IPS DF 4.7 (cell line): ENCODE measurements at regions not wholly inside any gene's neighbourhood (a gene's known extent, or its start where the extent isn't known, plus 50 kb on each side); places are given as distances from the start of the nearest gene placed in this dataset.

ENCODE experiments used
- DNase-seq: peaks from one replicate; pipeline ENCODE4 v3.0.0-alpha.2; 2013; ENCODE audit warnings: low spot score; ENCODE audit errors: extremely low read depth

GRCh38 chr2:226220511-226220910 is 579.1 kb downstream of the IRS1 start:
- no peak for DNase-seq

DNA sequence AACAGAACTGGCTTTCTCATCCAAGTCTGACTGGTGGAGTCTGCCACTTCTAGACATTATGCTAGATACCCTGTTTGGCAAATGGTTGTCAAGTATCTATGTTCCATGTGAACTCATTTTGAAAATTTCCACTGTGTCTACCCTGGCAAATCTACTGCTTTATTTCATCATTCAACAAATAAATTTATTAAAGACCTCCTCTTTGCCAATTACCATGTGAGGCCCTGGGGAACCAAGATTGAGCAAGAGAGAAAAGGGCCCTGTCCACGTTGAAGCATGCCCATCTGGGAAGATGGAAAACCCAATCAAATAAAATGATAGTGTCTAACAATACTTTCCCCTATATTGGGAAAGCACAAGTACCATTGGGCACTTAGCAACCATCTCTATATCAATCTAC is 582.4 kb downstream of the IRS1 start:
- no peak for DNase-seq

DNA sequence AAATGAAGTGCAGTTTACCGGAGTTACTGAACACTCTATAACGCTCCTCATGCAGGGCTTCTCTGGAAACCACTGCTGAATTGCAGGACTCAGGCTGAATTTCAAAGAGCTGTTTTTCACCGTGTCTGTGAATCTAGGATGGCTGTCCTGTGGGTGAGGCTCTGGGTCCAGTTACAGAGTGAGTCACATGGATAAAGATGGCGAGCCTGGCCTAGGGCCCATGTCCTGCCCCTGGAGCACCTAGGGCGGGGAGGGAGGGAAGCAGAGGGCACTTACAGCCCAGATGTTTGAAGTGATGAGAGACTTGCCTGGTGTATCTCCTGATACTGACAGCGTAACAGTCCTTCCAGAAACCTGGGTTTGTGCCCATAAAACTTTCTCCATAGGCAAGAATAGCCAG is 583.0 kb downstream of the IRS1 start:
- DNase-seq: no peak

GRCh38 chr2:226215902-226216503 is 583.6 kb downstream of the IRS1 start:
- DNase-seq: peak; percentile 71

- DNase-seq: no peak
Measured at GRCh38 chr2:226213717-226214116, 585.9 kb downstream of the IRS1 start.

GRCh38 chr2:226211439-226211838 is 588.2 kb downstream of the IRS1 start:
- DNase-seq: no peak

DNA sequence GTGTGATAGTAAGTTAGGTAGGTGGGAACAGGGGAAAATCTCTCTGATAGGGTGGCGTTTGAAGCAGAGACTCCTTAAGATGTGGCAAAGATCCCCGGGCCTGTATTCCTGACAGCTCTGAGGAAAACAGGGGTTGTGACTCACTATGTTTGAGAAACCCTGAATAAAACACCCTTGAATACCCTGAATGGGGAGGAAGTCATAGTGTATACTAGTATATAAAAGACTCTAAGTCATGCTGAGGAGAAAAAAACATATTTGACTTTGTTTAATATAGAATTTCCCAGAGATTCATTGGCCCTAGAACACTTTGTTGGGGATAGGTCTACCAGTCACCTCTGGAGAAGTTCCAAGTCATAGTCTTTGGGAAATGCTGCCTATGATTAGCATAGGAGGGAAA is 590.9 kb downstream of the IRS1 start:
- no peak for DNase-seq

GRCh38 chr2:226207671-226208070 is 591.9 kb downstream of the IRS1 start:
- DNase-seq: no peak

DNA sequence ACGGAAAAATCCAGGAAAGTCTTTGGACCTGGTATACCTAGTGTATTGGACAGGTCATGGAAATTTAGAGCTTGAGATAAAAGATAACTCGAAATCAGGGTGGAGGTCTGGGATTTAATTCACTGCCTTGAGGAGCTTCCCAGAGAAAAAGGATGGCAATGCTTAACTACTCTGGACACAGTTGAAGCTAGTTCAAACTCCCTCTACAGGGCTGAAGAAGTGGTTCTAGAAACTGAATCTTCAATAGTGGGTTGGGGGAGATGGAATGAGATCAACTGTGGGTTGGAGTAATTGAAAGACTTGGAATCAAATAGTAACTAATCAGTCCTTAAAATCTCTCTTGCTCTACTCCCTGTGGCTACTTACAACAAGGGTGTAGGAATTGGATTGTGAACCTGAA is 600.1 kb downstream of the IRS1 start:
- DNase-seq: no peak

DNA sequence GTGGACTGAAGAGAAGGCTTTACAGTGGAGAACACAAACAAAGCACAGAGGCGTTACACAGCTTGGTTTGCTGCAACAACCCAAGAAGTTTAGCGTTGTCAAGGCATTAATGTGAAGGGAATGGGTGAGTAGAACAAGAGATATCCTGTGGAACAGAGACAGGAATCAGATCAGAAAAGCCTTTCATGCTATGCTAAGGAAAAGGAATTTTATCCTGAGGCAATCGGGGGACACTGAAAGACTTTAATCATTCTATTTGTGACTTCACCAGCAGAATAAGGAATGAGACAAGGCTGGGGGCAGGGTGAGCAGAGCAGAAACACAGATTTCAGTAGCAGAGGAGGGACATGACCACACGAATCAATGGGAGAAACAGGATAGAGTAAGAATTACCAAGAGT is 600.7 kb downstream of the IRS1 start:
- no peak for DNase-seq

DNA sequence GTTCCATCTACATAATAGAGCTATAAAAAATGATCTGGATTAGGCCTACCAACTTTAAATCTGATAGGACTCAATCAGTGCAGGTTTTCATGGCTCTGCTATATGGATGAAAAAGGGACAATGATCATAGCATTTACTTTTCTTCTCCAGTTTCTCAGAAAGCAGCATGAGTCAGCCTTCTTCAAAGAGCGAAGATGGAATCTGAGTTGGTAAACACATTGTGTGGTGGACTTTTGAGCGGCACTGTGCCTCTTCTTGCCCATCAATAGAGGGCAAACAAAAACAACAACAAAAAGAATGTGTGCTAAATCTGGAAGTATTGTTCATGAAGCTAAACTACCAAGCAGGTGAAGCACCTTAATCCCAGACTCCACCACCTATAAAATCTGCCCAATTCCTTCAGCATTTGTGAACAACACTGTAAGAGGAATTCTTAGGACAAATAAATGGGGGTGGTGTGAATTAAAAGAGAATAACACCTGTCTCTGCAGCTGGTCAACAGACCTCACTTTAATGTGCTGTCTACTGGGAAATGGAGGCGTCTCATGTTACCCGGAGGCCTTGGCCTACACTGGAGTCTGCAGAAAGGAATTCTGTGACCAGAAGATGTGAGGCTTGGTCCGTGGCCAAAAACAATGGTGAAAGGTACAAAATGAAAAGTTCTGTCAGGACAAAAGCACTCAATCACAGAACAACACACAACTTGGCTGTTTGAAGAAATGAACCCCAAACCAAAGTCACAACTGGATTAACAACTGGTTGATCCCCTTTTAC is 609.0 kb downstream of the IRS1 start:
- DNase-seq: no peak

- no peak for DNase-seq
Measured at GRCh38 chr2:226189061-226189460, 610.6 kb downstream of the IRS1 start.

GRCh38 chr2:226187616-226188015 is 612.0 kb downstream of the IRS1 start:
- no peak for DNase-seq

DNA sequence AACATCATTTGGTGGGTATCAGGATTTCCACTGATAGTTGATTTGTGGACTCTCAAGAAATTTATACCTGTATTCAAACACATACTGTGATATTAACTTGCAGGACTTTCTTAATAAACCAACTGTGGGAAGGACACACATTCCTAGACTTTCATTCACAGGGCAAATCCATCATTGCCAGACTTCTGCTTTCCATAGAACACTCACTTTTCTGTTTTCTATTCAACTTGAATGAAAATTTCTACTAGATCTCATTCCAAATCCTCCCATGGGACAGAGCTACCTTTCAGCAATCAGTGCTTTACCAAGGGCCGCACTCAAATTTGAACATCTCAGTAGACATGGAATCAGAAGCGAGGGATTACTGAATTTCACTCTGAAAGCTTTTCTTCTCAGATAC is 612.5 kb downstream of the IRS1 start:
- DNase-seq: no peak

DNA sequence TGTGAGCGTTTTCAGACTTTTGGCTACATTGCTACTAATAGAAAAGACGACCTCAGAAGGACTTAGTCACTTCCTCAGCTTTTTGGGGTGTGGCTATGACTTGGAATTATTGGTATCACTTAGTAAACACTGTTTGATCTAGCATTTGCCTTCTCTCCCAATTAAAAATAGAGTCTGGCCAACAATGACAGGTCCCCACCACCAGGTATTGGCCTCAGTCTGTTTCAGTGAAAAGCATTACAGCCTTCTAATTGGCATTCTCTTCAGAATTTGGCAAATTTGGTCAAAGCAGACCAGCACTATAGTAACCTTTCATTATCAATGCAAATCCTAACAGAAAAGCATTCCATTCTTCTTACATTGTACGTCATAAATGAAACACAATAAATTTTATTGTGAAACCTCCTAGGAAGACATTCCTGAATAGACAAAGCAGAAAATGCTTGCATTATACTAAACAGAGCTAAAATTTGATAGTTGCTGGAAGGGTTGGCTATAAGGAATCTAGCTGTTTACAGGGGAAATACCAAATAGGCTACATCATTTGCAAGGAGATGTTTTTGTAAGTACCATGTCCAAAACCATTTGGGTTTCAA is 613.9 kb downstream of the IRS1 start:
- DNase-seq: no peak

- DNase-seq: no peak
Measured at GRCh38 chr2:226184940-226185615, 614.5 kb downstream of the IRS1 start.

DNA sequence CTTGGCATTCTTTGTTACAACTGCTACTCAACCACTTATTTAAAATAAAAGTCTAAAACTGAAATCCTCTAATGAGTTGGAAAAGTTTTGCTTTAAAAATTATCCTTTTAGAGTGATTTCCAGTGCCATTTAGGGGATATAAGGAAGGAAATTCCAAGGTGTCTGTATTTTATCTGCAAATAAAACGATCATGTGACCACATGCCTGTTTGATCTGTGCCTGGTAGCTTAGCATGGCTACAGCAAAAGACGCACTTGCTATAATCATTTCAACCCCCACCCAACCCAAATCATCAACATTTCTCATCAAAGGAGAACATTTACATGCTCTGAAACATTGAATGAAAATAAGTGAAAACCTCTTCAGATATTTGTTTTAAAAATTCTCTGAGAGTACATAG is 615.1 kb downstream of the IRS1 start:
- DNase-seq: no peak

DNA sequence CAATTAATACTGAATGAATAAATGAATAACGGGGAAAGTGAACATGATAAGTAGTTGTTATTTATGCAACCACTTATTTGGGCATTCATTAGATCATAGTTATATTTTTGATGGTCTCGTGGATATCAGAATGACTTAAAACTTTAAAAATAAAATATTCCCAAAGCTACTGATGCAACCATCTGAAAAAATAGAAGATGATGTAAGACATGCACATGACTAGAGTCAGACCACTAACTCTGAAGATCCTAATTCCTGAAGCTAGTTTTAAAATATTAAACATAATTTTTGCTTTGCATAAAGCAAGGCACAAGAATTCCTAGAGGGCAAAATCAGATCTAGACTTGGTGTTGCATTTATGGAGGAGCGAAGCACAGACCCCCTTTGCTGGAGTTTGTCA is 616.1 kb downstream of the IRS1 start:
- DNase-seq: no peak

DNA sequence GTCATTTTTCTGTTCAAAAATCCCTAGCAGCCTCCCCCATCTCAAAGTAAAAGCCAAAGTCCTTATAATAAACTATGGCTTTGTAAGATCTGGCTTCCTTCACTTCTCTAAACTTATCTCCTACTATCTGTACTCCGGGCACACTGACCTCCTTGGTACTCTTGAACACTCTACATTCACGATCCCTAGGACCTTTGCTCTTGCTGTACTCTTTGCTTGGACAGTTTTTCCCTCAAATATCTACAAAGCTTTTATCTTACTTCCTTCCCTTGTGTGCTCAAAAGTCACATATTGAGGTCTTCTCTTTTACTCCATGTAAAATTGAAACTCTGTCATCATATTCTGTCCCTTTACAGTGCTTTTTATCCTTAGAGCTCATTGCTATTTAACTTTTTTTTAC is 616.6 kb downstream of the IRS1 start:
- DNase-seq: no peak

GRCh38 chr2:226181909-226182308 is 617.7 kb downstream of the IRS1 start:
- no peak for DNase-seq

- DNase-seq: no peak
Measured at GRCh38 chr2:226180281-226180884, 619.2 kb downstream of the IRS1 start.

DNA sequence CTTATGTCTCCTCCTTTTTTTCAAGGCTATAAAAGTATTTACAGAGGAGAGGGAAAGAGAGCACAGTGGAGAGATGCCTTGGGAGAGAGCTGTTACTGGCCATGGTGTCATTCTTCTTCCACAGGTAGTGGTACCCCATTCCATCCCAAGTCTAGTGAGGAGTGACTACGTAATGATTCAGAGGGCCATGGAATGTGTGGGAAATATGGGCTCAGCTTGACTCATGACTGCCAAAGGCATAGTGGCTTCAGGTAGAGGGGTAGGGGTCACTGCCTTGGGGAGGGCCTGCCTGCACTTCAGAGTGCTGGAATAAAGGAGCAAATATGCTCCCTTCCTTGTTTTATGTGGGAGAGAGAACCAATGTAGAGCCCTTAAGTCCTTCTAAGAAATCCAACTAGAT is 620.6 kb downstream of the IRS1 start:
- DNase-seq: no peak
